ENCODE measurements at regions not wholly inside any gene's neighbourhood (a gene's known extent, or its start where the extent isn't known, plus 50 kb on each side); places are given as distances from the start of the nearest gene placed in this dataset.

- H3K9me3 ChIP-seq = no peaks in the 10 kb centered on the region
- no peak for TF ChIP-seq POLR2A (IDR thresholded peaks at IDR 0.05)
- no peak for TF ChIP-seq POLR2AphosphoS5 (IDR thresholded peaks at IDR 0.05)
- no peak for TF ChIP-seq CTCF (IDR thresholded peaks at IDR 0.05 in 8 of 11, conservative IDR thresholded peaks at IDR 0.05 in 3 of 11)
- no peaks in the 10 kb centered on the region for H3K27me3 ChIP-seq (replicated peaks in 1 of 7)
- H3K4me3 ChIP-seq = peak overlapping the region in 1 of 8 donors; percentile 37
- H3K4me1 ChIP-seq = peaks cover 0 to 27% (median 12%) of the 10 kb centered on the region in 6 donors
- peak overlapping the region in 1 of 8 donors; percentile 53 for H3K27ac ChIP-seq
- WGBS, 5 donors = 54 to 67% (median 60%) methylated on average over 17 of the region's 17 CpGs
- DNase-seq = peak; percentile 12
- intact Hi-C loops (cut with DNase I; ENCODE audit: low total_unique reads) = no loop called here
- H3K36me3 ChIP-seq = no peaks in the 10 kb centered on the region
Measured at GRCh38 chr20:53693262-53693871, 99.7 kb upstream of the ZNF217 start.

GRCh38 chr20:53692465-53693067, 98.9 kb upstream of the ZNF217 start:
- intact Hi-C loops (cut with DNase I; ENCODE audit: low total_unique reads) = no loop called here
- H3K27me3 ChIP-seq (replicated peaks in 1 of 7) = no peaks in the 10 kb centered on the region
- TF ChIP-seq POLR2AphosphoS5 (IDR thresholded peaks at IDR 0.05) = no peak
- no peak for TF ChIP-seq POLR2A (IDR thresholded peaks at IDR 0.05)
- TF ChIP-seq CTCF (IDR thresholded peaks at IDR 0.05 in 8 of 11, conservative IDR thresholded peaks at IDR 0.05 in 3 of 11) = no peak
- DNase-seq = peak; percentile 71
- peaks cover 0 to 19% (median 12%) of the 10 kb centered on the region in 6 donors for H3K4me1 ChIP-seq
- H3K9me3 ChIP-seq = no peaks in the 10 kb centered on the region
- no peak overlapping the region for H3K4me3 ChIP-seq
- H3K27ac ChIP-seq = peak overlapping the region in 1 of 8 donors; percentile 53
- 57 to 65% (median 63%) methylated on average over 10 of the region's 10 CpGs for WGBS, 5 donors
- H3K36me3 ChIP-seq = no peaks in the 10 kb centered on the region

GRCh38 chr20:53691811-53692192, 98.2 kb upstream of the ZNF217 start:
- no peak overlapping the region for H3K4me3 ChIP-seq
- 93 to 100% (median 96%) methylated on average over 1 of the region's 1 CpG for WGBS, 5 donors
- H3K27me3 ChIP-seq (replicated peaks in 1 of 7) = no peaks in the 10 kb centered on the region
- intact Hi-C loops (cut with DNase I; ENCODE audit: low total_unique reads) = no loop called here
- TF ChIP-seq CTCF (IDR thresholded peaks at IDR 0.05 in 8 of 11, conservative IDR thresholded peaks at IDR 0.05 in 3 of 11) = no peak
- TF ChIP-seq POLR2A (IDR thresholded peaks at IDR 0.05) = no peak
- no peak for TF ChIP-seq POLR2AphosphoS5 (IDR thresholded peaks at IDR 0.05)
- no peaks in the 10 kb centered on the region for H3K9me3 ChIP-seq
- no peaks in the 10 kb centered on the region for H3K36me3 ChIP-seq
- no peak for DNase-seq
- H3K4me1 ChIP-seq = peaks cover 0 to 22% (median 12%) of the 10 kb centered on the region in 6 donors
- H3K27ac ChIP-seq = no peak overlapping the region

- DNase-seq = no peak
- H3K36me3 ChIP-seq = no peaks in the 10 kb centered on the region
- H3K4me1 ChIP-seq = peaks cover 0 to 26% (median 13%) of the 10 kb centered on the region in 6 donors
- H3K27ac ChIP-seq = no peak overlapping the region
- H3K27me3 ChIP-seq (replicated peaks in 1 of 7) = no peaks in the 10 kb centered on the region
- 86 to 91% (median 87%) methylated on average over 10 of the region's 10 CpGs for WGBS, 5 donors
- intact Hi-C loops (cut with DNase I; ENCODE audit: low total_unique reads) = no loop called here
- H3K9me3 ChIP-seq = no peaks in the 10 kb centered on the region
- TF ChIP-seq POLR2AphosphoS5 (IDR thresholded peaks at IDR 0.05) (no peak), POLR2A (IDR thresholded peaks at IDR 0.05) (no peak), CTCF (IDR thresholded peaks at IDR 0.05 in 8 of 11, conservative IDR thresholded peaks at IDR 0.05 in 3 of 11) (no peak)
- H3K4me3 ChIP-seq = no peak overlapping the region
Measured at GRCh38 chr20:53691060-53691810, 97.6 kb upstream of the ZNF217 start.

Data from spleen (tissue), 11 donors.